SK-MEL-5 (cell line): ENCODE measurements at regions not wholly inside any gene's neighbourhood (a gene's known extent, or its start where the extent isn't known, plus 50 kb on each side); places are given as distances from the start of the nearest gene placed in this dataset.
"Not testable (repeated sequence)": the region's sequence is repeated elsewhere in the genome, so short reads cannot be mapped to it uniquely, and the experiment has no call there.

ENCODE experiments used
- DNase-seq: peaks from one replicate; pipeline ENCODE4 v3.0.0-alpha.2; 2016; ENCODE audit warnings: low read depth, low spot score
- in situ Hi-C: cut with HindIII; loops from 2 replicates; pipeline ENCODE4 v1.10.0; 2016; ENCODE audit warnings: low sequenced_read_pairs, high pct_unique_total_duplicates, low pct_unique_long_range_greater_than_20kb

- in situ Hi-C loops: no loop called here
- no peak for DNase-seq
These were observed 550.5 kb downstream of the NTRK3 start for GRCh38 chr15:87706001-87706400.

GRCh38 chr15:87704276-87704675 lies 552.3 kb downstream of the NTRK3 start:
- in situ Hi-C loops: no loop called here
- peak; percentile 9 for DNase-seq

GRCh38 chr15:87703327-87704111 lies 553.0 kb downstream of the NTRK3 start:
- in situ Hi-C loops: no loop called here
- no peak for DNase-seq

- in situ Hi-C loops: no loop called here
- DNase-seq: no peak
These were observed 554.3 kb downstream of the NTRK3 start for GRCh38 chr15:87702270-87702669.

GRCh38 chr15:87698467-87698866 lies 558.1 kb downstream of the NTRK3 start:
- in situ Hi-C loops, DNase-seq: not testable (repeated sequence)

- in situ Hi-C loops: no loop called here
- DNase-seq: no peak
These were observed 566.8 kb downstream of the NTRK3 start for GRCh38 chr15:87689716-87690115.

- in situ Hi-C loops: no loop called here
- no peak for DNase-seq
These were observed 569.0 kb downstream of the NTRK3 start for GRCh38 chr15:87687523-87687870.

GRCh38 chr15:87686841-87687522 lies 569.6 kb downstream of the NTRK3 start:
- in situ Hi-C loops: no loop called here
- no peak for DNase-seq

GRCh38 chr15:87686339-87686738 lies 570.2 kb downstream of the NTRK3 start:
- in situ Hi-C loops: no loop called here
- DNase-seq: no peak

GRCh38 chr15:87682527-87682926 lies 574.0 kb downstream of the NTRK3 start:
- no peak for DNase-seq
- in situ Hi-C loops: no loop called here

GRCh38 chr15:87681104-87681503 lies 575.4 kb downstream of the NTRK3 start:
- DNase-seq: no peak
- in situ Hi-C loops: no loop called here

GRCh38 chr15:87680208-87680607 lies 576.3 kb downstream of the NTRK3 start:
- no peak for DNase-seq
- in situ Hi-C loops: no loop called here

- in situ Hi-C loops: no loop called here
- DNase-seq: no peak
These were observed 581.3 kb downstream of the NTRK3 start for GRCh38 chr15:87675271-87675670.

- in situ Hi-C loops: no loop called here
These were observed 583.9 kb downstream of the NTRK3 start for GRCh38 chr15:87672309-87673288.

GRCh38 chr15:87671289-87671688 lies 585.2 kb downstream of the NTRK3 start:
- in situ Hi-C loops: no loop called here
- no peak for DNase-seq

More at GRCh38 chr15:87672309-87673288, 583.9 kb downstream of the NTRK3 start:
- peak; percentile 58 for DNase-seq

- no peak for DNase-seq
- in situ Hi-C loops: no loop called here
These were observed 586.7 kb downstream of the NTRK3 start for GRCh38 chr15:87669846-87670245.

- in situ Hi-C loops, DNase-seq: not testable (repeated sequence)
These were observed 587.6 kb downstream of the NTRK3 start for GRCh38 chr15:87668768-87669564.
